ENCODE measurements at regions not wholly inside any gene's neighbourhood (a gene's known extent, or its start where the extent isn't known, plus 50 kb on each side); places are given as distances from the start of the nearest gene placed in this dataset.

DNA sequence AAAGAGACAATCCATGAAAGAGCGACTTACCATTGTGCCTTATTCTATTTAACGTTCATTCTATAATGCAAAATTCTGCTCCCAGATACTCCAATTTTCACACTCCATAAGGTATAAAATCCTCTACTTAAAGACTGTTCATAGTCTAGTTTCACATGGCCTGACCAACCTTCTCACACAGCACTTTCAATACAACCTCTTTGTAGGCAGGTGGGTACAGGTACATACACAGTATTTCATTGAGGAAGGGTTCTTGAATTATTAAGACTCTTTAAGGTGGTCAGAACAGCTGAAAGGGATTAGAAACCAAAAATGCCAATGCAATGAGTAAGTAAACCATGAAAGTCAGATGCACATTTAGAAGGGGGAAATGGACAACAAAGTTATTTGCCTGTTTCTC is 352.0 kb downstream of the PARP8 start:
- POLR2A ChIA-PET: no interaction called here
- no peaks in the 10 kb centered on the region for H3K4me1 Mint-ChIP-seq (ENCODE audit: low read depth)
- no peak overlapping the region for H3K27ac Mint-ChIP-seq
- intact Hi-C loops (cut with micrococcal nuclease): no loop called here
- no peaks in the 10 kb centered on the region for H3K36me3 Mint-ChIP-seq
- peaks cover 2% of the 10 kb centered on the region for H3K27me3 Mint-ChIP-seq
- no peak for DNase-seq
- no peak overlapping the region for H3K4me3 Mint-ChIP-seq
- H3K9me3 Mint-ChIP-seq: no peaks in the 10 kb centered on the region
- CTCF ChIA-PET: no interaction called here

DNA sequence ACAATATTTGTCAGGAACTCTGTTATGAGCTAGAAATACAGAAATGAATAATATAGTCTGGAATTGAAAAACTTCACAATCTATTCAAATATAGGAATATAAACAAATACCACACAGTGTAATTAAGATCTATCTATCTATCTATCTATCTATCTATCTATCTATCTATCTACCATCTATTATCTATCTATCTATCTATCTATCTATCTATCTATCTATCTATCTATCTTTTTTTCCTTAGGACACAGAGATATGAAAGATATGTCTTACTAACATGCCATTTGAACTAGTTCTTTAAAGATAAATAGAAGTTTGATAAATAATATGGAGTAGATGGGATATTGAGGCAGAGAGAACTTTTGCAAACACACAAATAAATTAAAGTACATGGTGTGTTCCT is 357.8 kb downstream of the PARP8 start:
- CTCF ChIA-PET: no interaction called here
- H3K4me1 Mint-ChIP-seq (ENCODE audit: low read depth): no peaks in the 10 kb centered on the region
- no peak for DNase-seq
- POLR2A ChIA-PET: no interaction called here
- no peak overlapping the region for H3K4me3 Mint-ChIP-seq
- intact Hi-C loops (cut with micrococcal nuclease): no loop called here
- H3K27ac Mint-ChIP-seq: no peak overlapping the region
- no peaks in the 10 kb centered on the region for H3K9me3 Mint-ChIP-seq
- peaks cover 4% of the 10 kb centered on the region for H3K27me3 Mint-ChIP-seq
- H3K36me3 Mint-ChIP-seq: no peaks in the 10 kb centered on the region

DNA sequence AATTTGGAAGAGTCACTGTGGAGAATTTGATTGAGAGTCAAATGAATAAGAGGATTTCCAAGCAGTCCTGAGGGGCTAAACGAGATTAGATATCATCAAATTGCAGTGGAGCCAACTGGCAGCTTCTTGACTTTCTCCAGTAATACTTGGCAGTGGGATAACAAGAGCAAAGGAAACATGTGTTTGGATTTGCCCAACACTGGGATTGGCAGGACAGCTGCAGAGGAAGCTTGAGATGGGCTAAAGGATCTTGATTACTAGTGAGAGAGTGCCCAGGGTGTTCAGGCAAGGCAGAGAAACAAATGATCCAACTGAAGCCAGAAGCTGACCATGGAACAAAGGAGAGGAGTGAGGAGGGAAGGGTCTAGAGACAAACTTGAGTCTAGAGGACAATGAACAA is 356.0 kb upstream of the ISL1 start:
- DNase-seq: no peak
- no peaks in the 10 kb centered on the region for H3K36me3 Mint-ChIP-seq
- H3K27me3 Mint-ChIP-seq: peaks cover 4% of the 10 kb centered on the region
- H3K27ac Mint-ChIP-seq: no peak overlapping the region
- no peaks in the 10 kb centered on the region for H3K4me1 Mint-ChIP-seq (ENCODE audit: low read depth)
- intact Hi-C loops (cut with micrococcal nuclease): no loop called here
- CTCF ChIA-PET: no interaction called here
- H3K9me3 Mint-ChIP-seq: no peaks in the 10 kb centered on the region
- no peak overlapping the region for H3K4me3 Mint-ChIP-seq
- POLR2A ChIA-PET: no interaction called here

DNA sequence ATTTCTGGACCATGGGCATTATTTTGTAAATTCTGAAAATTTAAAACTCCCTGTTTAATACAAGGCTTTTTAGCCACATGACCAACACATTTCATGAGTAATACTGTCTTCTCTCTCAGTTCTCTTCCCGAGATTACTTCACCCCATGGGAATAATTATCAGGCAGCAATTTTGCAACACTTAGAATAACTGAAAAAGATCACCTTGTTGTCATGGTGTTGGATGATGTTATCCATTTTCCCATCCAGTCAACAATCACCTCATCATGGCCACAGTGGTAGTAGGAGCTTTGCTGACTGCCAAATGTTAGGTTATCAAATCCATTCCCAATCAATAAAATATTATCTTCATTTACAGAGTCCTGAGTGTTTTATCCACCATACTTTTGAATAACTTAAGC is 354.9 kb upstream of the ISL1 start:
- H3K4me3 Mint-ChIP-seq: no peak overlapping the region
- no peaks in the 10 kb centered on the region for H3K36me3 Mint-ChIP-seq
- H3K9me3 Mint-ChIP-seq: no peaks in the 10 kb centered on the region
- no peak overlapping the region for H3K27ac Mint-ChIP-seq
- H3K4me1 Mint-ChIP-seq (ENCODE audit: low read depth): no peaks in the 10 kb centered on the region
- ChIA-PET CTCF (no interaction called here), POLR2A (no interaction called here)
- peaks cover 4% of the 10 kb centered on the region for H3K27me3 Mint-ChIP-seq
- DNase-seq: no peak
- intact Hi-C loops (cut with micrococcal nuclease): no loop called here

DNA sequence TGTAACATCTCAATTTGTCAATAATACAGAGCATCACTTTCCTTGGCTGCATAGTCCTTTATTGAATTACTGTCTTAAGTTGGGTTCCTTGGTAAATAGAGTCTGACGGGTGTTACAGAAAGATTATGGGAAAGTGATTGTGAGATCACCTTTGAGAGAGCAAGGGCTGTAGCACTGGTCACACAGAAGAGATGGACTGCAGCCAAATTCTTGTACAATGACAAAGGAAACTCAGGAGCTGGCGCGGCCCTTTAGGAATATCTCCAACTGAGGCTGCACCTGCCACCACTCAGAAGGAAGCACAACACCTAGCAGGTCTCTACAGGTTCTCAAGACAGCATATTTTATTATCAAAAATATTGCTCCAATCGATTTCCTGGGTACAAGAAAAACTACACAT is 350.0 kb upstream of the ISL1 start:
- intact Hi-C loops (cut with micrococcal nuclease): no loop called here
- H3K4me3 Mint-ChIP-seq: no peak overlapping the region
- no peak for DNase-seq
- no peaks in the 10 kb centered on the region for H3K36me3 Mint-ChIP-seq
- H3K4me1 Mint-ChIP-seq (ENCODE audit: low read depth): no peaks in the 10 kb centered on the region
- ChIA-PET POLR2A (no interaction called here), CTCF (no interaction called here)
- no peaks in the 10 kb centered on the region for H3K9me3 Mint-ChIP-seq
- H3K27me3 Mint-ChIP-seq: peaks cover 3% of the 10 kb centered on the region
- H3K27ac Mint-ChIP-seq: no peak overlapping the region

DNA sequence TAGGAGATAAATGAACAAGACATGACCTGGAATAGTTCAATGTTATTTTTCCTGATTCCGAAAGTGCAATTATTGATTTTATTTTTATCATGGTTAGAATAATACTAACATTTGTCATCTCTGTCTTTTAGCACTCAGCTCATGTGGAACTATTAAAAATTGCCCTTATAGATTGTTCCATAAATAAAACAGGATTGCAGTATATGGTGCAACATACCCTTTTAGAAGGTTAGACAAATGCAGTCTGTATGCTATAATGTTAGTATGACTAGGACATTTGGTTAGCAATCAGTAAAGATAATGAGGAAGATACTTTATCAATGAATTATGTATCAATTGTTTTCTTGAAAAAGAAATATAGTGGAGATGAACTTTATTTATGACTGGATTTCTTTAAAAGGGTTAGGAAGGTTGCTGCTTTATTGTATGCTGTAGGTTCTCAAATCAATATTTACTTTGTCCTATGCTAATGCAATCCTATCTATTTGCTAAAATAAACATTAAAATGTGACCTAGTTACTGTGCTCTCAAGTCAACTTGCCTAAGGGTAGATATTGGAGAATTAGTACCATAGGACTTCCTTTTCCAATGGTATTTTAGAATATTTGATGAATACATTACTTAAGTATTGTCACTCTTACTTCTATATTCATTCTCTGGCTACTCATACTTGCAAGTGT is 348.9 kb upstream of the ISL1 start:
- intact Hi-C loops (cut with micrococcal nuclease): no loop called here
- Mint-ChIP-seq H3K27me3 (peaks cover 2% of the 10 kb centered on the region), H3K36me3 (no peaks in the 10 kb centered on the region), H3K9me3 (no peaks in the 10 kb centered on the region), H3K27ac (no peak overlapping the region), H3K4me1 (ENCODE audit: low read depth) (no peaks in the 10 kb centered on the region), H3K4me3 (no peak overlapping the region)
- ChIA-PET POLR2A (no interaction called here), CTCF (no interaction called here)
- DNase-seq: no peak

DNA sequence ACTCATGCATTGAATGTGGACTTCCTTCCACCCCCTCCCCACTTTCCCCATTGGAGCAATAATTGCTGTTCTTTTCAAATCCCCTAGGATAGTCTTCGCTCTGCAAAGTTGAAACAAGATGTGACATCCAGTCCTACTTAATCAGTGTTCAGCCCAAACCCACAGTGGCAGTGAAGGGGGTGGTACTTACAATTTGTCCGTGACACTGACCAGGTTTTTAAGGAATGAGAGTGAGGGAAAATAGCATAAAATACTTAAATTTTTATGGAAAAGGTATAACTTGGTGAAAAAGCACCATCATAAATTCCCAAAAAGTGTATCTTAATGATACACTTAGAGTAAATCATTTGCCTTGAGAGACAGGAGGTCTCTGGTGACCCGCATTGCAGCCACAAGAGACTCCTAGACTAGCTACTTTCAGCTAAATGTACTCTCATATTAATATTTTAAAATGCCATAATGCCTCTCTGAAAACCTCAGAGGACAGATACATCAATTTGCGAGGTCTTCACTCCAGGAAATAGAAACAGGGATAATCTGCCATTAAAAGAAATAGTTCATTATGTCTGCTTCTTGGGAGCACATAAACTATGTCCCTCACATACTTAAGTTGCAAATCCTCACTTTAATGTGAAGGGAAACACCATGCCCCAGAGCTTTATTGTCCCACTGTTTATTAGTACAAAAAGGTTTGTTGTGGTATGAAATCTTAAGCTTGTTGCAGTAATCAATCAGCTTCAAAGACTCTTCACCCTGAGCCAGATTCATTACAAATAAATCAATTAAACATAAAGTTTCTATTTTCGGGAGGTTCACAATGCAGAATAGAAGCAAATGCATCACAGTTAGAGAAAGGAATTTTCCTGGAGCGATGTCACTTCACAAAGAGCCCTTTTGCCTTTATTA is 343.6 kb upstream of the ISL1 start:
- intact Hi-C loops (cut with micrococcal nuclease): no loop called here
- Mint-ChIP-seq H3K27me3 (peaks cover 2% of the 10 kb centered on the region), H3K27ac (no peak overlapping the region), H3K36me3 (no peaks in the 10 kb centered on the region), H3K4me1 (ENCODE audit: low read depth) (no peaks in the 10 kb centered on the region), H3K4me3 (no peak overlapping the region), H3K9me3 (no peaks in the 10 kb centered on the region)
- ChIA-PET CTCF (no interaction called here), POLR2A (no interaction called here)
- DNase-seq: no peak

DNA sequence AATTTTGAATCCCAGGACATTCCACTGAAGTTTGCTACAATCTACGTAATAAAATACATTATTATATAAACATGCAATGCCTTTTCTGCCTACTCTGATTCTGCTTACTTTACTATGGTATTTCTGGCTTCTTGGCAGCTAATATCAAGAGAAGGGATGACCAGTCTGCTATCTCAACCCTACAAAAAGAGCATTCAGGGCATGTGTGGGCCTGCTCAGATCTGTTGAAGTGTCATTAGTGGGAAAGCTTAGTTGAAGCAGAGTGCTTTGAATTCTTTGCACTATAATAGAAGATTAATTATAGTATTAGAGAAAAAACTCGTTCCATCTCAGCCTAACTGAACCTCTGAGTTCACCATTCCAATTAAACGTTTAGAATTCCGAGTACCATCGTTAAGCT is 339.5 kb upstream of the ISL1 start:
- Mint-ChIP-seq H3K9me3 (no peaks in the 10 kb centered on the region), H3K4me3 (no peak overlapping the region), H3K4me1 (ENCODE audit: low read depth) (no peaks in the 10 kb centered on the region), H3K36me3 (no peaks in the 10 kb centered on the region), H3K27me3 (no peaks in the 10 kb centered on the region), H3K27ac (no peak overlapping the region)
- intact Hi-C loops (cut with micrococcal nuclease): no loop called here
- no peak for DNase-seq
- POLR2A ChIA-PET: no interaction called here
- CTCF ChIA-PET: no interaction called here

DNA sequence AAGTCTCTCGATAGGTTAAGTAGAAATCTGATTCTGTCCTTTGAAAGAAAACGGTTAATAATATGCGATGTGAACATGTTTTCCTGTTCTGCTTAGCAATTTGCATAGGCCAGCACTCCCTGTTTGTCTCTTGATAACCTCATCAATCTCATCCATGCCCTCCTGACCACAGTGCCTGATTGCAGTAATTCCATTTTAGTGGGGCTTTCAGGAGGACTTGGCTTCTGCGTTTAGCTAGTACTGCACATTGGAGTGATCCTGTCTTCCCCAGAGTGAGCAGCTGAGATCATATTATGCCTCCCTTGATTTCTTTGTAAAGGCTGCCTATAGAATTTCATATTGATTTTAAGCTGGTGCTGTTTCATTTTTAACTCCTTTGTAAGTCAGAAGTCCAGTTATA is 335.9 kb upstream of the ISL1 start:
- Mint-ChIP-seq H3K27me3 (no peaks in the 10 kb centered on the region), H3K9me3 (no peaks in the 10 kb centered on the region), H3K27ac (no peak overlapping the region), H3K4me1 (ENCODE audit: low read depth) (no peaks in the 10 kb centered on the region), H3K36me3 (no peaks in the 10 kb centered on the region), H3K4me3 (no peak overlapping the region)
- CTCF ChIA-PET: no interaction called here
- intact Hi-C loops (cut with micrococcal nuclease): no loop called here
- no peak for DNase-seq
- POLR2A ChIA-PET: no interaction called here

DNA sequence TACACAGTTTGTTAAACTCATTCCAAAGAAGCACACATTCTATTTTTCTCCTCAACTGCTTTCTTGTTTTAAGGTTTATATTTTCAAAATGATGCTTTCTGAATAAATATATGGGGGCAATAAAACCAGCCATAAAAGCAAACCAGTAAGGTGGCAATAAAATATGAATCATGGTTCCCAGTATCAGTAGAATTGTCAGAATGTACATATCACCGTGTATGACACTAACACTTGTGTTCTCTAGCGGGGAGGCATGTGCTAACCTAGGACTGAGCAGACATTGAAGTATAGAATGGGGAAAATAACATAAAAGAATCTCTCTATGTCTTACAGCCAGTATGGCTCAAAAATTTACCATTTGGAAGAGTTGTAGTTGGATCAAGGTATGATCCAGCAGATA is 329.9 kb upstream of the ISL1 start:
- no peaks in the 10 kb centered on the region for H3K9me3 Mint-ChIP-seq
- DNase-seq: no peak
- intact Hi-C loops (cut with micrococcal nuclease): no loop called here
- H3K27ac Mint-ChIP-seq: no peak overlapping the region
- ChIA-PET CTCF (no interaction called here), POLR2A (no interaction called here)
- no peaks in the 10 kb centered on the region for H3K4me1 Mint-ChIP-seq (ENCODE audit: low read depth)
- H3K27me3 Mint-ChIP-seq: no peaks in the 10 kb centered on the region
- H3K4me3 Mint-ChIP-seq: no peak overlapping the region
- H3K36me3 Mint-ChIP-seq: no peaks in the 10 kb centered on the region

DNA sequence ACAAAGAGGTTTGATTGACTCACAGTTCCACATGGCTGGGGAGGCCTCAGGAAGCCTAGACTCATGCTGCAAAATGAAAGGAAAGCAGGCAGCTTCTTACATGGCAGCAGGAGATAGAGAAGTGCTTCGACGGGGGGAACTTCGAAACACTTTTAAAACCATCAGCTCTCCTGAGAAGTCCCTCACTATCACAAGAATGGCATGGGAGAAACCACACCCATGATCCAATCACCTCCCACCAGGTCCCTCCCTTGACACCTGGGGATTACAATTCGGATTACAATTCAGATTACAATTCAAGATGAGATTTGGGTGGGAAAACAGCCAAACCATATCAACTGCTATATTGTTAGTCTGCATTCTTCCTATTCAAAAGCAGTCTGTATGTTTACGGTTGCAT is 322.3 kb upstream of the ISL1 start:
- peaks cover 20% of the 10 kb centered on the region for H3K9me3 Mint-ChIP-seq
- no peaks in the 10 kb centered on the region for H3K36me3 Mint-ChIP-seq
- H3K27me3 Mint-ChIP-seq: no peaks in the 10 kb centered on the region
- no peak overlapping the region for H3K4me3 Mint-ChIP-seq
- intact Hi-C loops (cut with micrococcal nuclease): no loop called here
- ChIA-PET CTCF (no interaction called here), POLR2A (no interaction called here)
- DNase-seq: no peak
- no peak overlapping the region for H3K27ac Mint-ChIP-seq
- no peaks in the 10 kb centered on the region for H3K4me1 Mint-ChIP-seq (ENCODE audit: low read depth)

DNA sequence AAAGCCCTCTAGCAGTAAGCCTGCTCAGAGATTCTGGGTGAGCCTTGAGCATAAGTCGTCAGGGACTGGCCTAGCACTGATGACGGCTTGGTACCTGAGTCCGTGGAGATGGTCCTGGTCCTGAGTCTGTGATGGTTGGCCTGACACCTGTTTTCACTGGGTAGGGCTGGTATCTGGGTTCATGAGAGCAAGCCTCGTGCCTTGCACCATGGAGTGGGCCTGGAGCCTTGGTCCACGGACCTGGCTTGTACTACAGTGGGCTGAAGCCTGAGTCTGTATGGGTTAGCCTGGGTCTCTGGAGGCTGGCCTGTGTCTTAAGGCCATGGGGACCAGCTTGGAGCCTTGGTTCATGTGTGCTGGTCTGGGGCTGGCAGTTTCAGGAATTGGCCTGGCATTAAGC is 310.3 kb upstream of the ISL1 start:
- no peak overlapping the region for H3K4me3 Mint-ChIP-seq
- H3K27me3 Mint-ChIP-seq: no peaks in the 10 kb centered on the region
- H3K27ac Mint-ChIP-seq: no peak overlapping the region
- CTCF ChIA-PET: no interaction called here
- POLR2A ChIA-PET: no interaction called here
- intact Hi-C loops (cut with micrococcal nuclease): no loop called here
- DNase-seq: no peak
- peaks cover 1% of the 10 kb centered on the region for H3K36me3 Mint-ChIP-seq
- peaks cover 34% of the 10 kb centered on the region for H3K9me3 Mint-ChIP-seq
- no peaks in the 10 kb centered on the region for H3K4me1 Mint-ChIP-seq (ENCODE audit: low read depth)

DNA sequence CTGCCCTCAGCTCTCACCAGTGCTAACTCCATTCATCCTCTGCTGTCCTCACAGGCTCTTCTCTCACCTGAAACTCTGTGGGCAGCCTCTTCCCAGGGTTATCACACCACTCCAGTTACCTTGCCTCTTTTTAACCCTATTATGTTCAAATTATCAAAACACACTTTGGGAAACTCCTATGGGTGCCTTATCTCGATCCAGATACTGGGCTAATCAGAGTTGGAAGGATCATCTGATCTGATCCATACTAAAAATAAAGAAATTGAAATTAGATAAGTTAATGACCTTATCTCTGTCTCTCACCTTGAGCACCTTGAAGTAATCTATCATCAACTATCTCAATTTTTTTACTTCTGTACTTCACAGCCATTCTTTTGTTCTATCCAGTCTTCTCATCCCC is 300.5 kb upstream of the ISL1 start:
- Mint-ChIP-seq H3K4me3 (no peak overlapping the region), H3K36me3 (no peaks in the 10 kb centered on the region), H3K9me3 (no peaks in the 10 kb centered on the region), H3K27ac (no peak overlapping the region), H3K4me1 (ENCODE audit: low read depth) (no peaks in the 10 kb centered on the region), H3K27me3 (no peaks in the 10 kb centered on the region)
- DNase-seq: no peak
- intact Hi-C loops (cut with micrococcal nuclease): no loop called here
- ChIA-PET CTCF (no interaction called here), POLR2A (no interaction called here)
